GM12865 (cell line): ENCODE measurements at regions not wholly inside any gene's neighbourhood (a gene's known extent, or its start where the extent isn't known, plus 50 kb on each side); places are given as distances from the start of the nearest gene placed in this dataset.
A peak's percentile ranks its signal among the peaks of the same experiment; 100 is the strongest.

Experiments
- DNase-seq: peaks from one replicate; pipeline ENCODE4 v3.0.0; 2010; ENCODE audit warnings: low read depth
- H3K4me3 ChIP-seq: 2 replicates; pipeline ENCODE4 v1.5.1; 2011; ENCODE audit warnings: mild to moderate bottlenecking, low read depth, low read length, control low read depth
- CTCF ChIP-seq: IDR thresholded peaks from 2 replicates; pipeline ENCODE4 v1.5.1; 2011; ENCODE audit warnings: low read length, control low read depth, low read depth, inconsistent platforms; ENCODE audit not compliant: insufficient read depth; ENCODE audit errors: missing control alignments

DNA sequence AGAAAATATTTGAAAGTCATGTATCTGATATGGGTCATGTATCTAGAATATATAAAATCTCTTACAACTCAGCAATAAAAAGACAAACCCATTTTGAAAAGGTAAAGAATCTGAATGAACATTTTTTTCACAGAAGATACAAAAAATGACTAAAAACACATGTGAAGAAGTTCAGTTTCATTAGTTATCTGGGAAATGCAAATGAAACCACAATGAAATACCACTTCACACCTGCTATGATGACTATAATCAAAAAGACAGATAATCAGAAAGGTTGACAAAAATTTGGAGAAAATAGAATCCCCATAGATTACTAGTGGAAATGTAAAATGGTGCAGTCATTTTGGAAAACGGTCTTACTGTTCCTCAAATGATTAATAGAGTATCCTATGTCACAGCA is 631.0 kb downstream of the MRPL39 start:
- peak; percentile 33 for DNase-seq
- no peak for TF ChIP-seq CTCF
- H3K4me3 ChIP-seq: no peak overlapping the region

DNA sequence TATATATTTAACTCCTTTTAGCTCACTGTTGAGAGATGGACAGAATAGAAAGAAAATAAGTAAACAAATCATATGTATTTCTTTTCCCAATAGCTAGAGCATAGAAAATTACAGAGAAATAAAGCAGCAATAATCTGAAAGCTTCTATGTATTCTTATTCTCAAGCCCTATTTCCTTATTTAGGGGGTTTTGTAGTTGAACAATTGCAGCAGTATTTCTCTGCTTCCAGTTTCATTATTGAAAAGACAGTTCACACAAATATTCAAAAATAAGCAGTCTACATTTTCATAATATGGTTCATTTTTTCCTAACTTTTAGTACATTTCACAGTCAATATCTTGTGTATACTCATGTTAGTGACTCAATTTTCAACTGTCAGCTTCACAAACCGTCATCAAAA is 638.2 kb downstream of the MRPL39 start:
- DNase-seq: no peak
- no peak for TF ChIP-seq CTCF
- H3K4me3 ChIP-seq: no peak overlapping the region

GRCh38 chr21:24955275-24955961 is 651.9 kb downstream of the MRPL39 start:
- peak; percentile 86 for DNase-seq
- no peak for TF ChIP-seq CTCF
- no peak overlapping the region for H3K4me3 ChIP-seq

- TF ChIP-seq CTCF: no peak
- no peak for DNase-seq
- H3K4me3 ChIP-seq: no peak overlapping the region
Measured at GRCh38 chr21:24948186-24948585, 659.1 kb downstream of the MRPL39 start.

DNA sequence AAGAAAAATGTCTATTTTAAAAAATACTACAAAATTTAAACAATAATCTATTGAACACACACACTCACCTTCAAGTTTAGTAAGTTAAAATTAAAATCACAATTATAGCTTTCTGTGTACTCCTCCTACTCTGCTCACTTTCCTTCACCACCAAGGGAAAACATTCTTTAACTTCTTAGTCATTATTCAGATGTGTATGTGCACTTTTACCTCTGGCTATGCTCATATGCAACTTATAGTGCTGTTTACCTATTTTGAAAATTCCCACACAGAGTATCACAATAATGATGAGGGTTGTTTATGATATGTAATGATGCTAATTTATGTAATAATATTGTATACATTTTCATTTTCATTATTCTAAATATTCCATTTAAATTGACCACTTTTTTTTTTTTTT is 661.4 kb downstream of the MRPL39 start:
- no peak for DNase-seq
- H3K4me3 ChIP-seq: no peak overlapping the region
- no peak for TF ChIP-seq CTCF

DNA sequence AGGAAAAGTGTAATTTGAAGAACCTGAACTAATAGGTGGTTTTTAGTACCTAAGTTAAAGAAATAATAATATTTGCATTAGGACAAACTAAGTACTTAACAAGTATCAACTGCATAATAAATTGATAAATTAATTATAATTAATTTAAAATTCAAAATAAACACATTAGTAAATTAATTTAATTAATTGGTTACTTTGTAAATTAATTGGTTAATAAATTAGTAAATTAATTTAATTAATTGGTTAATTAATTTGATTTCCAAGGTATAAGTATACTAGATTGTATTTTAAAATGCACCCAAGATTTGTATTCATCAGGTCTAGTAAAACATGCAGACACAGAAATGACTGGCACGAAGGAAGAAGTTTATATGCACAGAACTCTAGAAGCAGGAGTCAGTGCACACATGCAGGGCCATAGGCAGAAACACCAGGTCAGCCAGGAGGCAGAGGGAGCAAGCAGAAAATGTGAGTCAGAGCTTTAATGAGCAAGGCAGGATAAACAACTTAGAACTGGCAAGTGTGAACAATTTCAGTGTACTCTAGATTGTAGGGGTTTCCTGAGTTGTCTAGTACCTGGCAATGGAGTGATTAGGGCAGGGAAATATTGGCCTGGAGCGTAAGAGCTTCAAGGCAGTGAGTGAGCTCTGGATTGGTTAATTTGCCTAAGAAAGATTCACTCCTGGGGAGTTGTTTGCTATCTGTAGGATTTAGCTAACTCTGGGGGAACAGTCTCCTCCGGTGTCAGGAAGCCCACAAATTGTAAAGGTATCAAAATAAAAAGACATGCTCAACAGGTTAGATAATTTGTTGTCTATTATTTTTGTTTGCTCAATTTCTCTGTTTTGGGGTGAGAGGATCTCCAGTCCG is 665.7 kb downstream of the MRPL39 start:
- TF ChIP-seq CTCF: no peak
- no peak for DNase-seq
- H3K4me3 ChIP-seq: no peak overlapping the region
